ENCODE measurements at regions not wholly inside any gene's neighbourhood (a gene's known extent, or its start where the extent isn't known, plus 50 kb on each side); places are given as distances from the start of the nearest gene placed in this dataset.

DNA sequence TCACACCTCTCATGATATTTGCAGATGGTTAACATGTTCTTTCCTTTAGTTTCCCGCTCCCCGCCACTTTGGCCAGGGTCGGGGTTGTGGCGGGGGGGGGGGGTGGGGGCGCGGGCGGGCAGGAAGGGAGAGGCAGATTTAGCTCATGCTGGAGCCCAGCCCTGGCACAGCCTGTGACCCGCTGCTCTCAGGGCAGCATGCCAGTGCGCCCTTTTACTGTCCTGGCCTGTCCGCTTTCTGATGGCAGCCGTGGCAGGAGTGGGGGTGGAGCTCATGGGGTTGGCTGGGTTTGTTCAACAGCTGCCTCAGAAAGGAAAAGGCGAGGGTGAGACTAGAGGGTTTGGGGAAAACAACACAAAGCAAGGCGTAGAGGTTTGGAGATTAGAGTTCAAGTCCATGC is 56.1 kb downstream of the TNP1 start:
- H3K4me2 ChIP-seq (ENCODE audit: insufficient read depth, low read length): no peak overlapping the region
- TF ChIP-seq, protein P1, sequence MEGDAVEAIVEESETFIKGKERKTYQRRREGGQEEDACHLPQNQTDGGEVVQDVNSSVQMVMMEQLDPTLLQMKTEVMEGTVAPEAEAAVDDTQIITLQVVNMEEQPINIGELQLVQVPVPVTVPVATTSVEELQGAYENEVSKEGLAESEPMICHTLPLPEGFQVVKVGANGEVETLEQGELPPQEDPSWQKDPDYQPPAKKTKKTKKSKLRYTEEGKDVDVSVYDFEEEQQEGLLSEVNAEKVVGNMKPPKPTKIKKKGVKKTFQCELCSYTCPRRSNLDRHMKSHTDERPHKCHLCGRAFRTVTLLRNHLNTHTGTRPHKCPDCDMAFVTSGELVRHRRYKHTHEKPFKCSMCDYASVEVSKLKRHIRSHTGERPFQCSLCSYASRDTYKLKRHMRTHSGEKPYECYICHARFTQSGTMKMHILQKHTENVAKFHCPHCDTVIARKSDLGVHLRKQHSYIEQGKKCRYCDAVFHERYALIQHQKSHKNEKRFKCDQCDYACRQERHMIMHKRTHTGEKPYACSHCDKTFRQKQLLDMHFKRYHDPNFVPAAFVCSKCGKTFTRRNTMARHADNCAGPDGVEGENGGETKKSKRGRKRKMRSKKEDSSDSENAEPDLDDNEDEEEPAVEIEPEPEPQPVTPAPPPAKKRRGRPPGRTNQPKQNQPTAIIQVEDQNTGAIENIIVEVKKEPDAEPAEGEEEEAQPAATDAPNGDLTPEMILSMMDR (IDR thresholded peaks at IDR 0.05; ENCODE audit: extremely low read depth in 1 of 2, insufficient read depth in 1 of 2, low read depth in 1 of 2, low read length in 2 of 2): no peak
- no peak for TF ChIP-seq POLR2A (IDR thresholded peaks at IDR 0.05; ENCODE audit: low read depth, low read length)
- no peak for TF ChIP-seq FOS (IDR thresholded peaks at IDR 0.05; ENCODE audit: borderline replicate concordance, insufficient read depth, low read length)
- TF ChIP-seq JUN (IDR thresholded peaks at IDR 0.05; ENCODE audit: borderline replicate concordance, insufficient read depth, insufficient read length, low read depth): no peak
- TF ChIP-seq, protein P2, sequence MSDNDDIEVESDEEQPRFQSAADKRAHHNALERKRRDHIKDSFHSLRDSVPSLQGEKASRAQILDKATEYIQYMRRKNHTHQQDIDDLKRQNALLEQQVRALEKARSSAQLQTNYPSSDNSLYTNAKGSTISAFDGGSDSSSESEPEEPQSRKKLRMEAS (IDR thresholded peaks at IDR 0.05; ENCODE audit: insufficient read depth, insufficient read length): no peak
- no peak for TF ChIP-seq GATA2 (IDR thresholded peaks at IDR 0.05; ENCODE audit: insufficient read depth, insufficient read length, low read depth, low read length)
- no peak for TF ChIP-seq EZH2 (IDR thresholded peaks at IDR 0.05; ENCODE audit: borderline replicate concordance, low read depth, low read length, severe bottlenecking)
- no peak for TF ChIP-seq POLR2AphosphoS5 (IDR thresholded peaks at IDR 0.05; ENCODE audit: insufficient read depth, low read depth, low read length)
- no peak for TF ChIP-seq MYC (IDR thresholded peaks at IDR 0.05; ENCODE audit: low read depth, low read length)
- no peak overlapping the region for H3K9ac ChIP-seq (replicated peaks; ENCODE audit: extremely low read depth, insufficient read depth, low read length)
- dilution Hi-C loops (cut with MboI; ENCODE audit: extremely low pct_ligation_motif_present, low sequenced_read_pairs): no loop called here
- H3K79me2 ChIP-seq (ENCODE audit: control insufficient read depth, insufficient read depth, low read length): no peaks in the 10 kb centered on the region
- DNase-seq (ENCODE audit: low read depth, low spot score): no peak
- no peak overlapping the region for H3K27ac ChIP-seq (ENCODE audit: insufficient read depth, low read depth, low read length)
- no peaks in the 10 kb centered on the region for H3K9me3 ChIP-seq (replicated peaks; ENCODE audit: control insufficient read depth, insufficient read depth, low read length)
- H3K36me3 ChIP-seq (ENCODE audit: control insufficient read depth in 2 of 2, extremely low read depth in 1 of 2, insufficient read depth in 2 of 2, low read length in 2 of 2): no peaks in the 10 kb centered on the region
- no TSS peak for BruUV-seq (replicated peaks)
- no peaks in the 10 kb centered on the region for H4K20me1 ChIP-seq (replicated peaks; ENCODE audit: control insufficient read depth, extremely low read depth, insufficient read depth, low read length)
- CTCF ChIA-PET: no interaction called here
- no peaks in the 10 kb centered on the region for H3K9me1 ChIP-seq (replicated peaks; ENCODE audit: control insufficient read depth, extremely low read depth, insufficient read depth, low read length)
- POLR2A ChIA-PET: no interaction called here
- H3K4me3 ChIP-seq (replicated peaks in 1 of 3; ENCODE audit: insufficient read depth in 1 of 3, low read depth in 1 of 3, low read length in 3 of 3): no peak overlapping the region
- H2AFZ ChIP-seq (ENCODE audit: low read depth, low read length): no peak overlapping the region
- H3K4me1 ChIP-seq (ENCODE audit: control insufficient read depth, extremely low read depth, insufficient read depth, low read length): no peaks in the 10 kb centered on the region
- intact Hi-C loops (cut with micrococcal nuclease): no loop called here
- no peak for FAIRE-seq
- no peaks in the 10 kb centered on the region for H3K27me3 ChIP-seq (ENCODE audit: control insufficient read depth in 2 of 2, insufficient read depth in 2 of 2, low read length in 2 of 2)
